VCaP (cell line): ENCODE measurements at regions not wholly inside any gene's neighbourhood (a gene's known extent, or its start where the extent isn't known, plus 50 kb on each side); places are given as distances from the start of the nearest gene placed in this dataset.
"Not testable (repeated sequence)": the region's sequence is repeated elsewhere in the genome, so short reads cannot be mapped to it uniquely, and the experiment has no call there.

ENCODE experiments used
- H3K27ac ChIP-seq: fragments of 450-650 bp; 2 replicates; pipeline ENCODE4 v1.5.1; 2017
- CTCF ChIP-seq: fragments of 450-650 bp; conservative IDR thresholded peaks from 2 replicates; pipeline ENCODE4 v1.5.1; 2017; ENCODE audit warnings: mild to moderate bottlenecking, moderate library complexity

- no peak for TF ChIP-seq CTCF
Observed at GRCh38 chr4:12635629-12636028, 848.5 kb downstream of the RAB28 start.

DNA sequence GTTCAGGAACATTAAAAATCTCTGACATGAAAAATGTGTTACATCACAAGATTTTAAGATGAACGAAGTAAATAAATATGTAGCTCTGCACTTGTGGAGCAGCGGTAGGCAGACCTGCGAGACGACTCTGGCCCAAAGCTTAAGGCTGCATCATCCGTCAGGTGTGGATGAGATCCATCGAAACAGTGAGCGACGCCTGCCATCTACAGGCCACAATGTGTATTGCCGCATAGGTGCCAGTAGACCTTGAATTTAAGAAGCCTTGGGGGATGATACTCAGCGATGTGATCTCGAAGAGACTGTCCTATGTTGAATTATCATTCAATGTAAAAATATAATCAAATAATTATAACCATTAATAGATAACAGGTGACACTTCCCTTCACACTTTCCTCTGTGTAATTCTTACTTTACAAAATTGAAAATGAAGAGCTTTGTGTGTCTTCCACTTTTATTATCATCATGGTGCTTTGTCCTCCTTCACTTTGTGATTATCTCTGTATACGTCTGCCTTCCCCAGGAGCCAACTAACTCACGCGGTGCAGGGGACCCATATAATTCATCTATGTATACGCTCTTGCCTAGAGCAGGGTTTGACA lies 851.0 kb downstream of the RAB28 start:
- no peak overlapping the region for H3K27ac ChIP-seq
- peak; percentile 91 for TF ChIP-seq CTCF

More at GRCh38 chr4:12635629-12636028, 848.5 kb downstream of the RAB28 start:
- H3K27ac ChIP-seq, result no peak overlapping the region

DNA sequence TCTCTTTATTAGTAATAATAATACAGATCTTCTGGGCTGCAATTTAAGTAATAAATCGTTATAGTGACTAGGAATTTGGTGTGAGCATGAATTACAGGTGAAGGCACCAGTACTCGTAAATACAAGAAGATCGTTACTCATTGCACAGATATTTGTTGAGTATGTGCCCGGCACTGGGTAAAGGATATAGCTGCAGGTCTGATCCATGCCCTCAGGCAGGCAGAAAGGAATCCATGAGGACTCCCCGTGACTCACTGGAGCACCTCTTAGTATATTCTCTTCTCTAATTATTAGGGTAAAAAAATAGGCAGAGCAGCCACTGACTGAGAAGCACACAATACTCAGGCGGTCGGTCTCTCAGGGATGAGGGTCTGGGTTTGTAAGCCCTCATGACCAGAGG lies 868.3 kb downstream of the RAB28 start:
- TF ChIP-seq CTCF, result no peak

DNA sequence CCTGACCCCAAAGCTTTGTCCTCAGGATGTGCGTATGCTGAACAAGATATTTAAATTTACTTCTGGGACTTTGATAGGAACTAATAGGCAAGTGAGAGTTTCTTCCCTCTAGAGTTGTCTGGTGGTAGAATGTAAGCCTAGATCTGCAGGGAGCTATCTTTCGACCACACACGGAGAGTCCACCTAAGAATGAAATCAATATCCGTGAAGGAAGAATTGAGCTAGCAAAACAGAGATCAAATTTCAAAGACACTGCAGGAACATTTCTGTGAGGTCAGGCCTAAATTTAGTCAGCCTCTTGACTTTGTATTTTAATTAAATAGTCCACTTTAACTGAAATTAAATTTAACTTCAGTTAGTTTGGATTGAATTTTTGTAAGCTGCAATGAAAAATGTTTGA lies 871.3 kb downstream of the RAB28 start:
- no peak overlapping the region for H3K27ac ChIP-seq
- no peak for TF ChIP-seq CTCF

More for the DNA sequence above, 868.3 kb downstream of the RAB28 start:
- no peak overlapping the region for H3K27ac ChIP-seq

DNA sequence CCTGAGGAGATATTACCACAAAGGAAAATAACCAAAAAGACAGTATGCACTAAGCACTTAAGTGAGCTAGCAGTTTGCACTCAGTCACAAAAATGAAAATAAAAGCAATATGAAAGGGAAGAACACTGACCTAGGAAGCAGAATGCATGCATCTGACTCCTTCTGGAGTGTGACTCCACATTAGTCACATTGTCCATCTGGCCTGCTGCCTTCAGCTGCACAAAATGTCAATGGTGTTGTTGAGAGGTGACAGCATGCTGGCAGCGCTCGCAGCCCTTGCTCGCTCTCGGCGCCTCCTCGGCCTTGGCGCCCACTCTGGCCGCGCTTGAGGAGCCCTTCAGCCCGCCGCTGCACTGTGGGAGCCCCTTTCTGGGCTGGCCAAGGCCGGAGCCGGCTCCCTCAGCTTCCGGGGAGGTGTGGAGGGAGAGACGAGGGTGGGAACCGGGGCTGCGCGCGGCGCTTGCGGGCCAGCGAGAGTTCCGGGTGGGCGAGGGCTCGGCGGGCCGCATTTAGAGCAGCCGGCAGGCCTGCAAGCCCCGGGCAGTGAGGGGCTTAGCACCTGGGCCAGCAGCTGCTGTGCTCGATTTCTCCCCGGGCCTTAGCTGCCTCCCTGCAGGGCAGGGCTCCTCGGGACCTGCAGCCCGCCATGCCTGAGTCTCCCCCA lies 874.8 kb downstream of the RAB28 start:
- not testable (repeated sequence) for H3K27ac ChIP-seq

DNA sequence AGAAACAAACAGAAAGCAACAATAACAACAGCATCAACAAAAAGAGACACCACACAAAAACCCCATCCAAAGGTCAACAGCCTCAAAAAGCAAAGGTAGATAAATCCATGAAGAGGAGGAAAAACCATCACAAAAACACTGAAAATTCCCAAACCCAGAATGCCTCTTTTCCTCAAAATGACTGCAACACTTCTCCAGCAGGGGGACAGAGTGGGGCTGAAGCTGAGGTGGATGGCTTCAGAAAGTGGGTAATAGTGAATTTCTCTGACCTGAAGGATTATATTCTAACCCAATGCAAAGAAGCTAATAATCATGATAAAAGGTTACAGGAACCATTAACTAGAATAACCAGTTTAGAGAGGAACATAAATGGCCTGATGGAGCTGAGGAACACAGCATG lies 888.2 kb downstream of the RAB28 start:
- TF ChIP-seq CTCF, result no peak
- no peak overlapping the region for H3K27ac ChIP-seq

DNA sequence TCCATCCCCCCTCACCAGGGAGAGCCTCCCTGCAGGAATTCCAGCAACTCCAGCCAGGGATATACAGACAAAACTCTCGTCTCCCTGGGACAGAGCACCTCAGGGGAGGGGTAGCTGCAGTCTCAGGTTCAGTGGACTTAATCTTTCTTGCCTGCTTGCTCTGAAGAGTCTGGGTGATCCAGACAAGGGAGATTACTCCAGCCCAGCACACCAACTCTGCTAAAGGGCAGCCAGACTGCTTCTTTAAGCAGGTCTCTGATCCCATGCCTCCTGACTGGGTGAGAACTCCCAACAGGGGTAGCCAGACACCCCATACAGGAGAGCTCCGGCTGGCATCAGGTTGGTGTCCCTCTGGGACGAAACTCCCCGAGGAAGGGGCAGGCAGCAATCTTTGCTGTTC lies 888.7 kb downstream of the RAB28 start:
- TF ChIP-seq CTCF, result no peak
- H3K27ac ChIP-seq, result no peak overlapping the region

DNA sequence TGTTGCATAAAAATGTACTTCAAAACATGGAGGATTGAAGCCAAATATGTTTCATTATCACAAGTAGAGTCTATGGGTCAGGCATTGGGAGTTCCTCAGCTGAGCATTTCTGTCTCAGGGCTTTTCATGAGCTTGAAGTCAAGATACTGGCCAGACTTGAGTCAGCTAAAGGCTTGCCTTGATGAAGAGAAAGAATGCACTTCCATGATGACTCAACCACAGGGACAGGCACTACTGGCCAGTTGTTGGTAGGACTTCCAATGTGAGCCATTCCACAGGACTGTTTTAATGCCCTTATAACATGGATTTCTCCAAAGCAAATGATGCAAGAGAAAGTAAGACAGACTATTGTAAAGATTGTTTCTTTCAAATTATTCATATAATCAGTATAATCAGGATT lies 895.6 kb downstream of the RAB28 start:
- no peak overlapping the region for H3K27ac ChIP-seq
- no peak for TF ChIP-seq CTCF
